Smooth muscle cell (in vitro differentiated cells): ENCODE measurements at regions not wholly inside any gene's neighbourhood (a gene's known extent, or its start where the extent isn't known, plus 50 kb on each side); places are given as distances from the start of the nearest gene placed in this dataset.

Source experiments
- DNase-seq: peaks from one replicate; lab custom pipeline; 2025; ENCODE audit not compliant: unreplicated experiment; lab: John Stamatoyannopoulos, UW
- H2AFZ ChIP-seq: fragments of 200-600 bp; sonication (generic); 2 replicates; pipeline ENCODE4 v1.6.0; 2016; ENCODE audit warnings: antibody characterized with exemption, low read depth, mild to moderate bottlenecking
- H3F3A ChIP-seq: fragments of 200-600 bp; sonication (generic); 2 replicates; pipeline ENCODE4 v1.6.0; 2017; ENCODE audit warnings: antibody characterized with exemption, low read depth
- H3K27ac ChIP-seq: fragments of 200-600 bp; sonication (generic); 2 replicates; pipeline ENCODE4 v1.5.1; 2016; ENCODE audit warnings: low read depth, mild to moderate bottlenecking
- H3K27me3 ChIP-seq: fragments of 200-600 bp; sonication (generic); 2 replicates; pipeline ENCODE4 v1.6.1; 2016; ENCODE audit warnings: low read depth, mild to moderate bottlenecking
- H3K36me3 ChIP-seq: fragments of 200-600 bp; sonication (generic); 2 replicates; pipeline ENCODE4 v1.5.1; 2016; ENCODE audit warnings: low read depth
- H3K4me1 ChIP-seq: fragments of 200-600 bp; sonication (generic); 2 replicates; pipeline ENCODE4 v1.5.1; 2016; ENCODE audit warnings: low read depth
- H3K4me2 ChIP-seq: fragments of 200-600 bp; sonication (generic); 2 replicates; pipeline ENCODE4 v1.6.0; 2016; ENCODE audit warnings: mild to moderate bottlenecking
- H3K4me3 ChIP-seq: fragments of 200-600 bp; sonication (generic); 2 replicates; pipeline ENCODE4 v1.5.1; 2016; ENCODE audit warnings: mild to moderate bottlenecking
- H3K79me2 ChIP-seq: fragments of 200-600 bp; sonication (generic); 2 replicates; pipeline ENCODE4 v1.6.0; 2016; ENCODE audit warnings: low read depth, mild to moderate bottlenecking
- H3K9ac ChIP-seq: fragments of 200-600 bp; sonication (generic); 2 replicates; pipeline ENCODE4 v1.6.0; 2016; ENCODE audit warnings: low read depth
- H3K9me3 ChIP-seq: fragments of 200-600 bp; sonication (generic); replicated peaks from 2 replicates; pipeline ENCODE4 v1.5.1; 2016; ENCODE audit warnings: low read depth
- H4K20me1 ChIP-seq: fragments of 200-600 bp; sonication (generic); 2 replicates; pipeline ENCODE4 v1.6.0; 2016; ENCODE audit warnings: low read depth
- WGBS: methylation state at CpG from one replicate; pipeline ENCODE4 v1.1.7; 2016; ENCODE audit warnings: low lambda C conversion rate; 5-methylcytosine and 5-hydroxymethylcytosine counted together
- TF ChIP-seq, protein P1 (sequence below): fragments of 200-600 bp; sonication (generic); IDR thresholded peaks from 2 replicates; pipeline ENCODE4 v1.5.1; 2017; ENCODE audit warnings: borderline replicate concordance, mild to moderate bottlenecking, antibody characterized with exemption; ENCODE audit not compliant: insufficient read depth, poor library complexity, severe bottlenecking

DNA sequence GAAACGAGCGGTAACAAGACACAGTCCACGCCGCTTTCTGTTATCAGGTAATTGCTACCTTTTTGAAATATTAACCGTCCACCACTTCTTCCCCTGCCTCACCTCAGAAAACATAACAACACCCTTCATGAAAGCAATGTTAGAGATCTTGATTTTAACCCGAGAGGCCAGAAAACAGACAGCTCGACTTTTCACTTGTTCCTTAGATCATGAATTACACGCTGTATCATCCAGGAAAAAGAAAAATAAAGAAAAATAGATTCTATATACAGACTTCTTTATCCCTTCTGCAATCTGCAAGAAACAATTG is 957.1 kb upstream of the SOX9 start:
- TF ChIP-seq, protein P1, sequence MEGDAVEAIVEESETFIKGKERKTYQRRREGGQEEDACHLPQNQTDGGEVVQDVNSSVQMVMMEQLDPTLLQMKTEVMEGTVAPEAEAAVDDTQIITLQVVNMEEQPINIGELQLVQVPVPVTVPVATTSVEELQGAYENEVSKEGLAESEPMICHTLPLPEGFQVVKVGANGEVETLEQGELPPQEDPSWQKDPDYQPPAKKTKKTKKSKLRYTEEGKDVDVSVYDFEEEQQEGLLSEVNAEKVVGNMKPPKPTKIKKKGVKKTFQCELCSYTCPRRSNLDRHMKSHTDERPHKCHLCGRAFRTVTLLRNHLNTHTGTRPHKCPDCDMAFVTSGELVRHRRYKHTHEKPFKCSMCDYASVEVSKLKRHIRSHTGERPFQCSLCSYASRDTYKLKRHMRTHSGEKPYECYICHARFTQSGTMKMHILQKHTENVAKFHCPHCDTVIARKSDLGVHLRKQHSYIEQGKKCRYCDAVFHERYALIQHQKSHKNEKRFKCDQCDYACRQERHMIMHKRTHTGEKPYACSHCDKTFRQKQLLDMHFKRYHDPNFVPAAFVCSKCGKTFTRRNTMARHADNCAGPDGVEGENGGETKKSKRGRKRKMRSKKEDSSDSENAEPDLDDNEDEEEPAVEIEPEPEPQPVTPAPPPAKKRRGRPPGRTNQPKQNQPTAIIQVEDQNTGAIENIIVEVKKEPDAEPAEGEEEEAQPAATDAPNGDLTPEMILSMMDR: no peak
- DNase-seq: no peak

DNA sequence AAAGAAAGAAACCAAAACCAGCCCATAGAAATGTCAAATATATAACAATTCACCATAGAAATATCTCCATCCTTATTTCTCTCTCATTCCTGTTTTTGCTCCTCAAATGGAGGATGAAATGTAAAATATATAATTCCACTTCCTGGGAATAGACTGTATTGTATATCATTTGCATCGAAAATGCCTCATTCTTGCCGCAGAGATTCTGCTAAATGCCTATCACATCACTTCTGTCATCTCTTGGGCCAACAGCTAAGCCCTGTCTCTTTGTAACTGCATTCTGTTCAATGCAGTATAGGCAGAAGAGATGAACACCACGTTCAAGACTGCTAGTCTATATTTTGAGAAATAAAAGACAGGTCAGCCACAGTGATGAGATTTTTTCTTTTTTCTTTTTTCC is 956.3 kb upstream of the SOX9 start:
- Histone ChIP-seq H3K36me3 (no peaks in the 10 kb centered on the region), H3F3A (no peaks in the 10 kb centered on the region), H3K4me3 (no peak overlapping the region), H4K20me1 (no peaks in the 10 kb centered on the region), H3K9me3 (no peaks in the 10 kb centered on the region), H3K4me2 (no peak overlapping the region), H3K27ac (no peak overlapping the region), H2AFZ (peak overlapping the region; percentile 13), H3K9ac (no peak overlapping the region), H3K79me2 (no peaks in the 10 kb centered on the region), H3K27me3 (no peaks in the 10 kb centered on the region), H3K4me1 (no peaks in the 10 kb centered on the region)
- DNase-seq: no peak
- WGBS: 88% methylated on average over 3 of the region's 3 CpGs
- TF ChIP-seq, protein P1: no peak

More for the DNA sequence above, 957.1 kb upstream of the SOX9 start:
- 90% methylated on average over 8 of the region's 8 CpGs for WGBS
- H3K4me2 ChIP-seq: no peak overlapping the region
- no peak overlapping the region for H3K9ac ChIP-seq
- no peaks in the 10 kb centered on the region for H3K27me3 ChIP-seq
- H3F3A ChIP-seq: no peaks in the 10 kb centered on the region
- no peaks in the 10 kb centered on the region for H3K4me1 ChIP-seq
- H3K27ac ChIP-seq: no peak overlapping the region
- H3K36me3 ChIP-seq: no peaks in the 10 kb centered on the region
- H3K4me3 ChIP-seq: no peak overlapping the region
- no peak overlapping the region for H2AFZ ChIP-seq
- no peaks in the 10 kb centered on the region for H4K20me1 ChIP-seq
- no peaks in the 10 kb centered on the region for H3K9me3 ChIP-seq
- H3K79me2 ChIP-seq: no peaks in the 10 kb centered on the region

DNA sequence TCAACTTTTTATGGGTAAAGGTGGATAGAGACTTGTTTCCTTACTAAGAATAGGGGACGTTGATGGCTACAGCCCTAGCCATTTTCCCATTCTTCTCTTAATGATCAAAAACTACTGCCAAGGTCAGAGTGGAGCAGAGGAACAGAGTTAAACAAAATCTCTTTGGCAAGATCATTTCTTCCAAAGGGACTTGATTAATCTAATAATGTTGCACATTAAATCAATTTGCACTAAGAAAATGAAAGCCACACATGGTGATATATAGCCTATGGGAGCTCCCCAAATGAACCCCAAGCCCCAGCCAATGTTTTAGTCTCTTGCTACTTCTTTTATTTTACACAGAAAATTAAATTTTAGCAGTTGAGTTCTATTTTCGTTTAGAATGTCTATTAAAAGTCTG is 954.5 kb upstream of the SOX9 start:
- Histone ChIP-seq H3K9ac (no peak overlapping the region), H3K4me3 (no peak overlapping the region), H4K20me1 (no peaks in the 10 kb centered on the region), H3K4me1 (no peaks in the 10 kb centered on the region), H3K9me3 (no peaks in the 10 kb centered on the region), H2AFZ (no peak overlapping the region), H3K27ac (no peak overlapping the region), H3K4me2 (no peak overlapping the region), H3K36me3 (no peaks in the 10 kb centered on the region), H3F3A (no peaks in the 10 kb centered on the region), H3K27me3 (no peaks in the 10 kb centered on the region), H3K79me2 (no peaks in the 10 kb centered on the region)
- no peak for DNase-seq
- WGBS: 82% methylated on average over 2 of the region's 2 CpGs
- TF ChIP-seq, protein P1: no peak

DNA sequence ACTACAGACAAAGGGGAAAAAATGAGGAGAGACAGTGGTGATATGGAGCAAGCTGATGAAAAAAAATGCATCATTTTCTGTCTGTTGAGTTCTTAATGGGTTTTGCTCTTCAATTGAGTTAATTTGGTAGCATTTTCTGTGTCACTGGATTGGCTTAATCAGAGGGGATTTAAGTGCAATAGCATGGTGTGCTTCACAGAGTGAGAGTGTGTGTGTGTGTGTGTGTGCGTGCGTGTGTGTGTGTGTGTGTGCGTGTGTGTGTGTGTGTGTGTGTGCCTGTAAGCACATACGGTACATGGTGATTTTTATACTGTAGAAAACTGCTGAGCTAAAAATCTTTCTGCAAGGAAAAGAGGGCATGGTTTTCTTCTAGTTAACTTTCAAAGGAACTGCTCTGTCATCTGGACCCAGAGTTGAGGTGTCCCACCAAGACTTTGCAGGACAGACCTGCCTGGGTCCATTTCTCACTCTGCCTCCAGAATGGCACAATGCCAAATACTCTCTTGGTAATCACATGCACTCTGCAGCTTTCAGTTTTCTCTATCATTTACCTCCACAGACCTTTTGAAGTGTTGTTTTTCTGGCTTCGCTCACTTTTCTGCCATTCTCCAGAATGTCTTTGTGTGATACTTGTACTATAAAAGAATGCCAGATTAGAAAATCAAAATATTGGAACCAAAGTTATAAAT is 952.6 kb upstream of the SOX9 start:
- WGBS: 73% methylated on average over 5 of the region's 5 CpGs

More for the DNA sequence above, 952.6 kb upstream of the SOX9 start:
- H3K27me3 ChIP-seq: no peaks in the 10 kb centered on the region
- H3K9me3 ChIP-seq: no peaks in the 10 kb centered on the region
- no peak overlapping the region for H3K4me3 ChIP-seq
- H2AFZ ChIP-seq: peak overlapping the region; percentile 51
- no peaks in the 10 kb centered on the region for H3K79me2 ChIP-seq
- no peaks in the 10 kb centered on the region for H3K36me3 ChIP-seq
- H3K4me2 ChIP-seq: no peak overlapping the region
- no peak overlapping the region for H3K27ac ChIP-seq
- H4K20me1 ChIP-seq: no peaks in the 10 kb centered on the region
- no peaks in the 10 kb centered on the region for H3K4me1 ChIP-seq
- H3K9ac ChIP-seq: no peak overlapping the region
- DNase-seq: no peak
- TF ChIP-seq, protein P1: no peak
- no peaks in the 10 kb centered on the region for H3F3A ChIP-seq
